K562 (cell line): ENCODE measurements at regions not wholly inside any gene's neighbourhood (a gene's known extent, or its start where the extent isn't known, plus 50 kb on each side); places are given as distances from the start of the nearest gene placed in this dataset.

Experiments
- ADNP ChIP-seq: fragments of 200-800 bp; sonication (Bioruptor generic); IDR thresholded peaks from 2 replicates; pipeline ENCODE4 v1.6.1; 2016; ENCODE audit warnings: missing genetic modification characterization, missing compliant biosample characterization
- CBX8 ChIP-seq: fragments of 200-600 bp; sonication (generic); IDR thresholded peaks from 2 replicates; pipeline ENCODE4 v1.6.1; 2012; ENCODE audit warnings: borderline replicate concordance, mixed run types, low read depth, mild to moderate bottlenecking, moderate library complexity, mixed read lengths, low read length, control low read depth, inconsistent platforms; ENCODE audit not compliant: poor library complexity, severe bottlenecking; ENCODE audit errors: extremely low read depth
- DNMT1 ChIP-seq: fragments of 450-650 bp; IDR thresholded peaks from 2 replicates; pipeline ENCODE4 v1.6.1; 2016; ENCODE audit warnings: antibody characterized with exemption, mild to moderate bottlenecking
- EZH2 ChIP-seq: IDR thresholded peaks from 2 replicates; pipeline ENCODE4 v1.6.1; 2012; ENCODE audit warnings: low read depth, mild to moderate bottlenecking, inconsistent platforms, low read length, borderline replicate concordance
- NRF1 ChIP-seq, 2 experiments: fragments of 450-650 bp; IDR thresholded peaks in 1 of 2; conservative IDR thresholded peaks in 1 of 2; 2 replicates each; pipeline ENCODE4 v1.6.1; 2014; ENCODE audit warnings: mild to moderate bottlenecking in 2 of 2
- POLR2AphosphoS5 ChIP-seq: IDR thresholded peaks from 2 replicates; pipeline ENCODE4 v1.6.1; 2011; ENCODE audit warnings: mild to moderate bottlenecking, low read depth, low read length, moderate library complexity; ENCODE audit not compliant: control insufficient read depth, insufficient read depth
- POLR3G ChIP-seq: IDR thresholded peaks from 2 replicates; pipeline ENCODE4 v1.6.1; 2011; ENCODE audit not compliant: insufficient read length, insufficient replicate concordance; ENCODE audit errors: extremely low read depth
- RNF2 ChIP-seq: sonication (generic); IDR thresholded peaks from 2 replicates; pipeline ENCODE4 v1.6.1; 2016
- TF ChIP-seq, protein P1 (sequence below), 3 experiments: IDR thresholded peaks in 2 of 3; conservative IDR thresholded peaks in 1 of 3; 2 replicates each; pipeline ENCODE4 v1.5.1; 2011 to 2012; ENCODE audit warnings: low read length in 3 of 3, mild to moderate bottlenecking in 3 of 3, control low read depth in 2 of 3, improper control_type of control experiment in 1 of 3, inconsistent platforms in 1 of 3, low read depth in 1 of 3, mixed read lengths in 1 of 3, moderate library complexity in 1 of 3; ENCODE audit not compliant: insufficient read depth in 2 of 3
- TF ChIP-seq, protein P2 (sequence below): sonication (generic); formaldehyde crosslinking; IDR thresholded peaks from 2 replicates; pipeline ENCODE4 v1.8.1; 2022; ENCODE audit warnings: missing genetic modification reagents
- TF ChIP-seq, protein P3 (sequence below): sonication (generic); formaldehyde crosslinking; IDR thresholded peaks from 2 replicates; pipeline ENCODE4 v1.8.1; 2023; ENCODE audit warnings: mild to moderate bottlenecking, missing genetic modification reagents, moderate library complexity

DNA sequence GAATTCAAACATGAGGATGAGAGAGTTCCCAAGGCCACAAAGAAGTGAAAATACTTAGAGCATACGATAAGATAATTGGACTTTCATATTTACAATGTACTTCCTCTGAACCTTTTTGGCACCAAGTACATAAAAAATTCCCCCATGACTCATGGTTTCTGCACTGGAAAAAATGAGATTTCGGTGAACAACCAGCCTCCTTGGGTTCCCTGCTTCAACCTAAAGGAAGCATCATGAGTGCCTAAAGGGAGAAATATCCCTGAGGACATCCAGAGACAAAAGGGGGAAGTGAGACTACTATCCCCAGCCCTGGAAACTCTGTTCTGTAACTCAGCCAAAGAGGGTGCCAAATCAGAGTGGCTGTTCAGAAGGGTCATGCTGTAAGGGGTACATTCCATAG lies 562.7 kb upstream of the SLC39A10 start:
- no peak for TF ChIP-seq RNF2
- no peak for TF ChIP-seq EZH2
- TF ChIP-seq ADNP (tag) = no peak
- no peak for TF ChIP-seq DNMT1
- TF ChIP-seq POLR3G = no peak
- TF ChIP-seq NRF1 (conservative IDR thresholded peaks at IDR 0.05 in 1 of 2, IDR thresholded peaks at IDR 0.05 in 1 of 2) = no peak
- TF ChIP-seq, protein P1, sequence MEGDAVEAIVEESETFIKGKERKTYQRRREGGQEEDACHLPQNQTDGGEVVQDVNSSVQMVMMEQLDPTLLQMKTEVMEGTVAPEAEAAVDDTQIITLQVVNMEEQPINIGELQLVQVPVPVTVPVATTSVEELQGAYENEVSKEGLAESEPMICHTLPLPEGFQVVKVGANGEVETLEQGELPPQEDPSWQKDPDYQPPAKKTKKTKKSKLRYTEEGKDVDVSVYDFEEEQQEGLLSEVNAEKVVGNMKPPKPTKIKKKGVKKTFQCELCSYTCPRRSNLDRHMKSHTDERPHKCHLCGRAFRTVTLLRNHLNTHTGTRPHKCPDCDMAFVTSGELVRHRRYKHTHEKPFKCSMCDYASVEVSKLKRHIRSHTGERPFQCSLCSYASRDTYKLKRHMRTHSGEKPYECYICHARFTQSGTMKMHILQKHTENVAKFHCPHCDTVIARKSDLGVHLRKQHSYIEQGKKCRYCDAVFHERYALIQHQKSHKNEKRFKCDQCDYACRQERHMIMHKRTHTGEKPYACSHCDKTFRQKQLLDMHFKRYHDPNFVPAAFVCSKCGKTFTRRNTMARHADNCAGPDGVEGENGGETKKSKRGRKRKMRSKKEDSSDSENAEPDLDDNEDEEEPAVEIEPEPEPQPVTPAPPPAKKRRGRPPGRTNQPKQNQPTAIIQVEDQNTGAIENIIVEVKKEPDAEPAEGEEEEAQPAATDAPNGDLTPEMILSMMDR (IDR thresholded peaks at IDR 0.05 in 2 of 3, conservative IDR thresholded peaks at IDR 0.05 in 1 of 3; ENCODE audit: insufficient read depth in 2 of 3, low read depth in 1 of 3, low read length in 3 of 3) = no peak
- TF ChIP-seq, protein P2, sequence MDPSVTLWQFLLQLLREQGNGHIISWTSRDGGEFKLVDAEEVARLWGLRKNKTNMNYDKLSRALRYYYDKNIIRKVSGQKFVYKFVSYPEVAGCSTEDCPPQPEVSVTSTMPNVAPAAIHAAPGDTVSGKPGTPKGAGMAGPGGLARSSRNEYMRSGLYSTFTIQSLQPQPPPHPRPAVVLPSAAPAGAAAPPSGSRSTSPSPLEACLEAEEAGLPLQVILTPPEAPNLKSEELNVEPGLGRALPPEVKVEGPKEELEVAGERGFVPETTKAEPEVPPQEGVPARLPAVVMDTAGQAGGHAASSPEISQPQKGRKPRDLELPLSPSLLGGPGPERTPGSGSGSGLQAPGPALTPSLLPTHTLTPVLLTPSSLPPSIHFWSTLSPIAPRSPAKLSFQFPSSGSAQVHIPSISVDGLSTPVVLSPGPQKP (CRISPR knock-in tag) = no peak
- no peak for TF ChIP-seq POLR2AphosphoS5
- TF ChIP-seq CBX8 = no peak
- TF ChIP-seq, protein P3, sequence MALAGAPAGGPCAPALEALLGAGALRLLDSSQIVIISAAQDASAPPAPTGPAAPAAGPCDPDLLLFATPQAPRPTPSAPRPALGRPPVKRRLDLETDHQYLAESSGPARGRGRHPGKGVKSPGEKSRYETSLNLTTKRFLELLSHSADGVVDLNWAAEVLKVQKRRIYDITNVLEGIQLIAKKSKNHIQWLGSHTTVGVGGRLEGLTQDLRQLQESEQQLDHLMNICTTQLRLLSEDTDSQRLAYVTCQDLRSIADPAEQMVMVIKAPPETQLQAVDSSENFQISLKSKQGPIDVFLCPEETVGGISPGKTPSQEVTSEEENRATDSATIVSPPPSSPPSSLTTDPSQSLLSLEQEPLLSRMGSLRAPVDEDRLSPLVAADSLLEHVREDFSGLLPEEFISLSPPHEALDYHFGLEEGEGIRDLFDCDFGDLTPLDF (CRISPR knock-in tag) = no peak
